ENCODE measurements at regions not wholly inside any gene's neighbourhood (a gene's known extent, or its start where the extent isn't known, plus 50 kb on each side); places are given as distances from the start of the nearest gene placed in this dataset.

DNA sequence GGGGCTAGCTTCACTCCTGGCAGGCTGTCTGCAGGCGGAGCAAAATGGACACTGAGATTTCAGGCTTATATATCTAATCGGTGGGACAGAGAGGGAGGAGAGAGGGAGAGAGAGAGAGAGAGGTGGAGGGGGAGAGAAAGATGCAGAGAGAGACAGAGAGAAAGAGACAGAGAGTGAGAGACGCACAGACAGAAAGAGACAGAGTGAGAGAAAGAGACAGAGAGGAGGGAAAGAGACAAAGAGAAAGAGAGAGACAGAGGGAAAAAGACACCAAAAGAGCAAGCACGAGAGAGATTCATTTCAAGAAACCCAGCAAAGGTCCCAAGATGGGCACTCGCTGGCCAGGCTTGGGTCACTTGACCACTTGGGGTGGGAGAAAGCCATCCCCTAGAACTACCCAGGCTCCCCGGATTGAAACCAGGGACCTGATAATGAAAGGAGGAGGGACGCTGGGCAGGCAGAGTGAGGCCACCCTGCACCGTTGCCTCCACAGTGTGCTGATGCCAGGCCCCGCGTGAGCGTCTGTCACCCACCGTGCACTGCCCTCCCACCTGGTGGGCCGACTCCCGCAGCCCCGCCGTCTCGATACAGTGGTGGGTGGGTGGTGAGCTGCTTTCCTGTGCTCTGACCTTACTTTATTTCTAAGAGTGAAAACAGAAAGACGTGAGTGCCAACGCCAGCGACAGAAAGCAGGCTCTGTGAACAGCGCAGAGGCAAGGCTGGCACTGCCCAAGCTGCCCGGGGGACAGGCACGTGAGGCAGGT lies 67.9 kb upstream of the SLCO4A1 start:
- TF ChIP-seq, protein P1, sequence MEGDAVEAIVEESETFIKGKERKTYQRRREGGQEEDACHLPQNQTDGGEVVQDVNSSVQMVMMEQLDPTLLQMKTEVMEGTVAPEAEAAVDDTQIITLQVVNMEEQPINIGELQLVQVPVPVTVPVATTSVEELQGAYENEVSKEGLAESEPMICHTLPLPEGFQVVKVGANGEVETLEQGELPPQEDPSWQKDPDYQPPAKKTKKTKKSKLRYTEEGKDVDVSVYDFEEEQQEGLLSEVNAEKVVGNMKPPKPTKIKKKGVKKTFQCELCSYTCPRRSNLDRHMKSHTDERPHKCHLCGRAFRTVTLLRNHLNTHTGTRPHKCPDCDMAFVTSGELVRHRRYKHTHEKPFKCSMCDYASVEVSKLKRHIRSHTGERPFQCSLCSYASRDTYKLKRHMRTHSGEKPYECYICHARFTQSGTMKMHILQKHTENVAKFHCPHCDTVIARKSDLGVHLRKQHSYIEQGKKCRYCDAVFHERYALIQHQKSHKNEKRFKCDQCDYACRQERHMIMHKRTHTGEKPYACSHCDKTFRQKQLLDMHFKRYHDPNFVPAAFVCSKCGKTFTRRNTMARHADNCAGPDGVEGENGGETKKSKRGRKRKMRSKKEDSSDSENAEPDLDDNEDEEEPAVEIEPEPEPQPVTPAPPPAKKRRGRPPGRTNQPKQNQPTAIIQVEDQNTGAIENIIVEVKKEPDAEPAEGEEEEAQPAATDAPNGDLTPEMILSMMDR (IDR thresholded peaks at IDR 0.05; ENCODE audit: low read length): no peak
- TF ChIP-seq EZH2phosphoT487 (IDR thresholded peaks at IDR 0.05; ENCODE audit: low read length): no peak
